DMS79 treated with DMSO at 0.1 percent for 48 hours (cell line): ENCODE measurements at regions not wholly inside any gene's neighbourhood (a gene's known extent, or its start where the extent isn't known, plus 50 kb on each side); places are given as distances from the start of the nearest gene placed in this dataset.

ENCODE experiments used
- DNase-seq: peaks from one replicate; lab custom pipeline; 2025; lab: John Stamatoyannopoulos, UW

DNA sequence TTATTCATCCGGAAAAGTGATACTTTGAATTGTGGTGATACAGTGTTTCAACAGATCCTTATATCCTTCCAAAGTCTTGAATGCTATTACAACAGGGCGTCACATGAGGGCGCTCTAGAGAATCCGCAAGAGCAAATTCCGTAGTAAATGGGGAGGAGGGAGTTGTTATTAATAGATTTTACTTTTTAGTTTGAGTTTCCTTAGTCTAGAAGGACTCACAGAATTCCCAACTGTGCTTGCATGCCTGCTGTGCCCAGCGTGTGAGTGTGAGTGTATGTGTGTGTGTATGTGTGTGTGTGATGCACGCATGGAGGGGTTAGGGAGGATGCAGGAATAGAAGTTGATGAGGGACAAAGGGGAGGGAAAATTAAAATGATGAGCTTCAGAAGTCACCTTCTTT lies 375.3 kb downstream of the C12orf75 start:
- peak; percentile 81 for DNase-seq

GRCh38 chr12:105706321-105706972 lies 376.0 kb downstream of the C12orf75 start:
- DNase-seq = peak; percentile 97

GRCh38 chr12:105706973-105707334 lies 376.5 kb downstream of the C12orf75 start:
- no peak for DNase-seq

GRCh38 chr12:105713606-105714305 lies 383.3 kb downstream of the C12orf75 start:
- DNase-seq = no peak

GRCh38 chr12:105716621-105717020 lies 386.1 kb downstream of the C12orf75 start:
- no peak for DNase-seq

GRCh38 chr12:105721051-105721825 lies 390.7 kb downstream of the C12orf75 start:
- peak; percentile 94 for DNase-seq

DNA sequence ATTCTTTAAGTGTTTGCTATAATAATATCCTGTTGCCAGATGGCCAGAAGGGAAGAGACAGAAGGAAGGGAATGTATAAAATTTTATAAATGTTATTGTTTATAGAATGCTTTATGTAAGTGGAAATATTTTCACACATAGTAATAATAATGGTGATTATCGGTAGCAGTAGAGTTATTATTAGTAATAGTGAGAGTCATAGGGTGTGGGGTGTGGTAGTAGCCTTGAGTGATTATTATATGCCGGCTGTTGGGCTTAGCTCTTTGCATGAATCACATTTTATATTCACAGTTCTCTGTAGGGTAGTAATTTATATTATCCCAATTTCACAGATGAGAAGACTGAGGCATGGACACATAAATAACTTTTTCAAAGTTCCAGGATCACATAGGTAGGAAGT lies 391.4 kb downstream of the C12orf75 start:
- DNase-seq = no peak

- DNase-seq = no peak
Measured at GRCh38 chr12:105723066-105723465, 392.6 kb downstream of the C12orf75 start.

GRCh38 chr12:105723494-105723893 lies 393.0 kb downstream of the C12orf75 start:
- no peak for DNase-seq

DNA sequence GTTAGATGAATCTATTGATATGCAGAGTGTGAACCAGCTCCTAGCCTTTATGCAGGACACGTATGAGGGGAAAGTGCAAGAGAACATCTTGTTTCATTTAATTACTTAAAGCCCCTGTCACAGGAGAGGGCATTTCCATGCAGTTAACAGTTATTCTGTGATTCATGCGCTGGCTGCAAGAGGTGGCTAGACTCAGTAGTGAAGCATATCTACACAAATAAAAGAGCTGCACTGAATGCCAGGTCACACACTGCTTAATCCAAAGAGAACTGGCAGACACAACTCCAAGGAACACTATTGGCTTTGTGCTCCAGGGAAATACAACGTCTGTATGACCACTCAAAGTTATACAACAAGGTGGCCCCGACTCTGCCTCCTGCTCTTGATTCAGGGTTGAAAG lies 394.1 kb downstream of the C12orf75 start:
- peak; percentile 71 for DNase-seq

GRCh38 chr12:105725054-105725453 lies 394.6 kb downstream of the C12orf75 start:
- peak; percentile 59 for DNase-seq

DNA sequence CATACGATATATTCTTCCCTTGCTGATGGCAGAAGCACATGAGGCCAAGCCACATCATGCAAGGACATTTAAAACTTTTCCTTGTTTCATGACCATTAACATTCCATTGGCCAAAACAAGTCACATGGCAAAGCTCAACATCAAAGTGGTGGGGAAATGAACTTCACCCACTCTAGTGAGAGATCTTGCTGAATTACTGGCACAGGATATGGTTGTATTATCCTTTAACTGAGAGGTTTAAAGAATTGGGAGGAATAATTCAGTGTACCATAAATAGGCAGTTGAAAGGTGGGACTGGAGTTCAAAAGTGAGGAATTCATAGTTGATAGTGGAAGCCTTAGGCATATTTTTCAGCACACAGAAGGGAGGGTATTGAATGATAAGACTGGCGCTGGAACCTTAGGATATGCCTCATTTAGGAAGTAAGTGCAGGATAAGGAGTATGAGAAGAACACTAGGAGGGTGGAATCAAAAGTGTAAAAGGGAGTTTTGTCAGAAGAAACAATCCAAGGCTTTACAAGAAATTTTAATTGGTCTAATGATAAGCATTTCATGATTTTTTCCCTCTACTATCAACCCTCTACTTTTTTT lies 398.8 kb downstream of the C12orf75 start:
- DNase-seq = peak; percentile 95

DNA sequence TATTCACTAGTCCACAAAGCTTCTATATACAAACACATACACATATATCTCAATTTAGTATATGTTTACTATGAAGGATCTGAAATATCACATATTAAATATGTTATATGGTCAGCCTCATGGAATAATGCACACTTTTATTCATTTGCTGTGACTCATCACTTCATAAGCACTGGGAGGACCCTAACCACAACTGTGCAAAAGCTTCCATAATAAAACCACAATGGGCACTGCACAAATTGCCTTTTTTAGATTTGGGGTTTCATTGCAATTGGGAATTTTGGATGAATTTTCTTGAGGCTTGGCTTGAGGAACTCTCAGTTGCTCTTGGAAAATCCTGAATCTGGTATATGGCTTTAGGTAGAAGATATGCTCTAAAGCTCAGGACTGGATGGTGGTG lies 399.4 kb downstream of the C12orf75 start:
- no peak for DNase-seq

DNA sequence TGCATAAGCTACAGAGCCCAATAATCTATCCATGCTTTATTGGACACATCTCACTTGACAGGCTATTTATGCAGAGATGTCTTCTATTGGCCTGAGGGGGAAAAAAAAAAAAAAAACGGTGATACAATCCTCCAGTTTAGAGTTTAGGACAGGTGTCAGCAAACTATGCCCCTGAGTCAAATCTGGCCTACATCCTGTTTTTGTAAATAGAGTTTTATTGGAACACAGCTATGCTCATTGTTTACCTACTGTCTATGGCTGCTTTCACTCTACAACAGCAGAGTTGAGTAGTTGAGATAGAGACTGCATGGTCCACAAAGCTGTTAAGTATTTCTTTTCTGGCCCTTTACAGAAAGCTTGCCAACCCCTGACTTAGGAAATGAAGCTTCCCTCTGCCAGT lies 403.1 kb downstream of the C12orf75 start:
- DNase-seq = peak; percentile 91

GRCh38 chr12:105736498-105736897 lies 402.3 kb downstream of the NUAK1 start:
- DNase-seq = no peak

DNA sequence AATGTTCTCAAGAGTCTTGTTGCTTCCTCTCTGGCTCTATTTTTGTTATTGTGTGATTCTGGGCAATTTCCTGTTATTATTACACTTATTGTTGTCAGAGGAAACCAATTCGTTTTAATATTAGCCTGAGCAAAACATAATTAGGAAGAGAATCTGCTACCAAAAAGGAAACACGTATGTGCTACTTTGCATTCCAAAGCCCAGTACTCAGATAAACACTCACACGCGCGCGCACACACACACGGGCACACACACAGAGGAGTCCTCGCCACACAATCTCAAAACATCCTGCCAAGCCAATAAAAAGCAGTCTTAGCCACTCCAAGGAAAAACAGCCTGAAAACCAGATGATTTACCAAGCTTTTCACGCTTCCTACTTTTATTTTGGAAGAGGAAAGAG lies 400.7 kb downstream of the NUAK1 start:
- DNase-seq = no peak

DNA sequence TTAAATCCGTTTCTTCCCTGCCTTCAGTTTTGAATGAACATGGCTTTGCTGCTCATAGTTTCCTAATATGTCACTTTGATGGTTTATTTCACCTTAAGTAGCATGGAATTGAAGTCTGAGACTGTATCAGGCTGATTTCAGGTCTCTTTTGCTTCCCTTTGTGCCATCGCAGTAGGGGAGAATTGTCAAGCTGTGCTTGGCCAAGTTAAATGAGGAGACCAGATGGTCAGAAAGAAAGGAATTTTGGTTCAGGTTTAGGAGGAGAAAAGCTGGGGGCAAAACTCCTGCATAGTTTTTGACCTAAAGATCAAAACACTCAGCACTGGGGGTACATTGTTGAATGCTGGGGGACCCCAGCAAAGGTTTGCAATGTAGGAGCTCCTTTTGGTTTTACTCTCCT lies 398.4 kb downstream of the NUAK1 start:
- no peak for DNase-seq

- DNase-seq = peak; percentile 94
Measured at GRCh38 chr12:105740970-105741725, 397.6 kb downstream of the NUAK1 start.

- DNase-seq = peak; percentile 14
Measured at GRCh38 chr12:105741786-105742566, 396.8 kb downstream of the NUAK1 start.

- no peak for DNase-seq
Measured at GRCh38 chr12:105742567-105742874, 396.2 kb downstream of the NUAK1 start.

GRCh38 chr12:105744371-105745058 lies 394.2 kb downstream of the NUAK1 start:
- no peak for DNase-seq
